ENCODE measurements at regions not wholly inside any gene's neighbourhood (a gene's known extent, or its start where the extent isn't known, plus 50 kb on each side); places are given as distances from the start of the nearest gene placed in this dataset.

GRCh38 chr1:91124290-91124985 is 102.6 kb upstream of the ZNF644 start:
- no peak for TF ChIP-seq TAF1 (IDR thresholded peaks at IDR 0.05; ENCODE audit: low read depth)

- TF ChIP-seq USF1 (IDR thresholded peaks at IDR 0.05) (no peak), TEAD4 (IDR thresholded peaks at IDR 0.05) (no peak), CREB1 (IDR thresholded peaks at IDR 0.05; ENCODE audit: low read depth) (no peak), CEBPB (IDR thresholded peaks at IDR 0.05) (no peak), RAD21 (IDR thresholded peaks at IDR 0.05; ENCODE audit: low read depth) (no peak), EGR1 (IDR thresholded peaks at IDR 0.05) (no peak), ZBTB7A (IDR thresholded peaks at IDR 0.05; ENCODE audit: low read depth) (no peak), MAX (IDR thresholded peaks at IDR 0.05) (no peak), REST (IDR thresholded peaks at IDR 0.05; ENCODE audit: low read depth) (no peak)
These were observed 101.9 kb upstream of the ZNF644 start for GRCh38 chr1:91123773-91124172.

- TF ChIP-seq MAX (IDR thresholded peaks at IDR 0.05) (no peak), YY1 (IDR thresholded peaks at IDR 0.05; ENCODE audit: low read depth) (no peak), TCF12 (IDR thresholded peaks at IDR 0.05; ENCODE audit: low read depth) (no peak), EP300 (IDR thresholded peaks at IDR 0.05; ENCODE audit: borderline replicate concordance) (no peak), TAF1 (IDR thresholded peaks at IDR 0.05; ENCODE audit: low read depth) (no peak), CEBPB (IDR thresholded peaks at IDR 0.05) (no peak), TEAD4 (IDR thresholded peaks at IDR 0.05) (no peak), FOXM1 (IDR thresholded peaks at IDR 0.05; ENCODE audit: borderline replicate concordance, low read depth) (no peak), ZBTB7A (IDR thresholded peaks at IDR 0.05; ENCODE audit: low read depth) (no peak), RAD21 (IDR thresholded peaks at IDR 0.05; ENCODE audit: low read depth) (no peak), CREB1 (IDR thresholded peaks at IDR 0.05; ENCODE audit: low read depth) (no peak), EGR1 (IDR thresholded peaks at IDR 0.05) (no peak), USF1 (IDR thresholded peaks at IDR 0.05) (no peak), REST (IDR thresholded peaks at IDR 0.05; ENCODE audit: low read depth) (no peak), NFIC (IDR thresholded peaks at IDR 0.05) (no peak)
These were observed 101.5 kb upstream of the ZNF644 start for GRCh38 chr1:91123319-91123718.

- TF ChIP-seq NFIC (IDR thresholded peaks at IDR 0.05), result no peak
- TF ChIP-seq CEBPB (IDR thresholded peaks at IDR 0.05), result no peak
- no peak for TF ChIP-seq MAX (IDR thresholded peaks at IDR 0.05)
- no peak for TF ChIP-seq REST (IDR thresholded peaks at IDR 0.05; ENCODE audit: low read depth)
- no peak for TF ChIP-seq FOXM1 (IDR thresholded peaks at IDR 0.05; ENCODE audit: borderline replicate concordance, low read depth)
- no peak for TF ChIP-seq EP300 (IDR thresholded peaks at IDR 0.05; ENCODE audit: borderline replicate concordance)
- TF ChIP-seq CREB1 (IDR thresholded peaks at IDR 0.05; ENCODE audit: low read depth), result no peak
- TF ChIP-seq TEAD4 (IDR thresholded peaks at IDR 0.05), result no peak
- TF ChIP-seq ZBTB7A (IDR thresholded peaks at IDR 0.05; ENCODE audit: low read depth), result no peak
- no peak for TF ChIP-seq EGR1 (IDR thresholded peaks at IDR 0.05)
- TF ChIP-seq TCF12 (IDR thresholded peaks at IDR 0.05; ENCODE audit: low read depth), result no peak
- no peak for TF ChIP-seq USF1 (IDR thresholded peaks at IDR 0.05)
- no peak for TF ChIP-seq TAF1 (IDR thresholded peaks at IDR 0.05; ENCODE audit: low read depth)
- TF ChIP-seq RAD21 (IDR thresholded peaks at IDR 0.05; ENCODE audit: low read depth), result no peak
- TF ChIP-seq YY1 (IDR thresholded peaks at IDR 0.05; ENCODE audit: low read depth), result no peak
These were observed 100.4 kb upstream of the ZNF644 start for GRCh38 chr1:91122106-91122717.

All from Ishikawa (cell line).